ENCODE measurements at regions not wholly inside any gene's neighbourhood (a gene's known extent, or its start where the extent isn't known, plus 50 kb on each side); places are given as distances from the start of the nearest gene placed in this dataset.
"Not testable (repeated sequence)": the region's sequence is repeated elsewhere in the genome, so short reads cannot be mapped to it uniquely, and the experiment has no call there.

GRCh38 chr6:9139746-9140145 is 704.4 kb upstream of the SLC35B3 start:
- peaks cover 4% of the 10 kb centered on the region for H3K27me3 Mint-ChIP-seq
- H3K36me3 Mint-ChIP-seq, result no peaks in the 10 kb centered on the region
- H3K27ac Mint-ChIP-seq, result no peak overlapping the region
- peaks cover 3% of the 10 kb centered on the region for H3K9me3 Mint-ChIP-seq (ENCODE audit: low read depth)
- H3K4me1 Mint-ChIP-seq (ENCODE audit: low read depth), result no peaks in the 10 kb centered on the region
- no peak overlapping the region for H3K4me3 Mint-ChIP-seq

GRCh38 chr6:9138936-9139335 is 703.6 kb upstream of the SLC35B3 start:
- Mint-ChIP-seq H3K36me3 (no peaks in the 10 kb centered on the region), H3K4me3 (no peak overlapping the region), H3K9me3 (ENCODE audit: low read depth) (peaks cover 3% of the 10 kb centered on the region), H3K27me3 (peaks cover 4% of the 10 kb centered on the region), H3K4me1 (ENCODE audit: low read depth) (no peaks in the 10 kb centered on the region), H3K27ac (no peak overlapping the region)

GRCh38 chr6:9136141-9136822 is 700.9 kb upstream of the SLC35B3 start:
- Mint-ChIP-seq H3K27ac (no peak overlapping the region), H3K9me3 (ENCODE audit: low read depth) (no peaks in the 10 kb centered on the region), H3K4me3 (no peak overlapping the region), H3K4me1 (ENCODE audit: low read depth) (no peaks in the 10 kb centered on the region), H3K27me3 (peaks cover 2% of the 10 kb centered on the region), H3K36me3 (no peaks in the 10 kb centered on the region)

GRCh38 chr6:9131616-9132015 is 696.3 kb upstream of the SLC35B3 start:
- no peaks in the 10 kb centered on the region for H3K36me3 Mint-ChIP-seq
- no peak overlapping the region for H3K27ac Mint-ChIP-seq
- H3K4me3 Mint-ChIP-seq, result no peak overlapping the region
- H3K27me3 Mint-ChIP-seq, result no peaks in the 10 kb centered on the region
- no peaks in the 10 kb centered on the region for H3K9me3 Mint-ChIP-seq (ENCODE audit: low read depth)
- no peaks in the 10 kb centered on the region for H3K4me1 Mint-ChIP-seq (ENCODE audit: low read depth)

- no peaks in the 10 kb centered on the region for H3K36me3 Mint-ChIP-seq
- H3K27me3 Mint-ChIP-seq, result no peaks in the 10 kb centered on the region
- H3K27ac Mint-ChIP-seq, result no peak overlapping the region
- H3K9me3 Mint-ChIP-seq (ENCODE audit: low read depth), result no peaks in the 10 kb centered on the region
- H3K4me3 Mint-ChIP-seq, result no peak overlapping the region
- no peaks in the 10 kb centered on the region for H3K4me1 Mint-ChIP-seq (ENCODE audit: low read depth)
These were observed 695.9 kb upstream of the SLC35B3 start for GRCh38 chr6:9131201-9131600.

- H3K4me1 Mint-ChIP-seq (ENCODE audit: low read depth), result no peaks in the 10 kb centered on the region
- no peaks in the 10 kb centered on the region for H3K36me3 Mint-ChIP-seq
- H3K27ac Mint-ChIP-seq, result no peak overlapping the region
- H3K4me3 Mint-ChIP-seq, result no peak overlapping the region
- no peaks in the 10 kb centered on the region for H3K27me3 Mint-ChIP-seq
- peaks cover 5% of the 10 kb centered on the region for H3K9me3 Mint-ChIP-seq (ENCODE audit: low read depth)
These were observed 693.6 kb upstream of the SLC35B3 start for GRCh38 chr6:9128970-9129369.

- H3K27ac Mint-ChIP-seq, result no peak overlapping the region
- no peaks in the 10 kb centered on the region for H3K4me1 Mint-ChIP-seq (ENCODE audit: low read depth)
- no peaks in the 10 kb centered on the region for H3K27me3 Mint-ChIP-seq
- no peaks in the 10 kb centered on the region for H3K36me3 Mint-ChIP-seq
- H3K4me3 Mint-ChIP-seq, result no peak overlapping the region
- H3K9me3 Mint-ChIP-seq (ENCODE audit: low read depth), result peaks cover 5% of the 10 kb centered on the region
These were observed 691.7 kb upstream of the SLC35B3 start for GRCh38 chr6:9126878-9127560.

- not testable (repeated sequence) for H3K4me3 Mint-ChIP-seq; H3K27ac Mint-ChIP-seq; H3K4me1 Mint-ChIP-seq (ENCODE audit: low read depth); H3K36me3 Mint-ChIP-seq; H3K27me3 Mint-ChIP-seq; H3K9me3 Mint-ChIP-seq (ENCODE audit: low read depth)
These were observed 690.7 kb upstream of the SLC35B3 start for GRCh38 chr6:9126034-9126433.

GRCh38 chr6:9121549-9121948 is 686.2 kb upstream of the SLC35B3 start:
- H3K36me3 Mint-ChIP-seq, result no peaks in the 10 kb centered on the region
- H3K9me3 Mint-ChIP-seq (ENCODE audit: low read depth), result peaks cover 5% of the 10 kb centered on the region
- no peak overlapping the region for H3K27ac Mint-ChIP-seq
- H3K4me1 Mint-ChIP-seq (ENCODE audit: low read depth), result no peaks in the 10 kb centered on the region
- H3K4me3 Mint-ChIP-seq, result no peak overlapping the region
- no peaks in the 10 kb centered on the region for H3K27me3 Mint-ChIP-seq

GRCh38 chr6:9116026-9116425 is 680.7 kb upstream of the SLC35B3 start:
- Mint-ChIP-seq H3K9me3 (ENCODE audit: low read depth) (no peaks in the 10 kb centered on the region), H3K36me3 (no peaks in the 10 kb centered on the region), H3K4me1 (ENCODE audit: low read depth) (no peaks in the 10 kb centered on the region), H3K27me3 (no peaks in the 10 kb centered on the region), H3K4me3 (no peak overlapping the region), H3K27ac (no peak overlapping the region)

- no peaks in the 10 kb centered on the region for H3K4me1 Mint-ChIP-seq (ENCODE audit: low read depth)
- no peak overlapping the region for H3K27ac Mint-ChIP-seq
These were observed 677.2 kb upstream of the SLC35B3 start for GRCh38 chr6:9112544-9112943.

GRCh38 chr6:9103876-9104521 is 668.7 kb upstream of the SLC35B3 start:
- Mint-ChIP-seq H3K9me3 (ENCODE audit: low read depth) (peaks cover 3% of the 10 kb centered on the region), H3K27ac (no peak overlapping the region), H3K4me3 (no peak overlapping the region), H3K36me3 (no peaks in the 10 kb centered on the region), H3K4me1 (ENCODE audit: low read depth) (no peaks in the 10 kb centered on the region), H3K27me3 (no peaks in the 10 kb centered on the region)

More at GRCh38 chr6:9112544-9112943, 677.2 kb upstream of the SLC35B3 start:
- H3K9me3 Mint-ChIP-seq (ENCODE audit: low read depth), result no peaks in the 10 kb centered on the region
- no peak overlapping the region for H3K4me3 Mint-ChIP-seq
- no peaks in the 10 kb centered on the region for H3K36me3 Mint-ChIP-seq
- H3K27me3 Mint-ChIP-seq, result no peaks in the 10 kb centered on the region

GRCh38 chr6:9101920-9102319 is 666.6 kb upstream of the SLC35B3 start:
- Mint-ChIP-seq H3K4me3 (no peak overlapping the region), H3K36me3 (no peaks in the 10 kb centered on the region), H3K27ac (no peak overlapping the region), H3K4me1 (ENCODE audit: low read depth) (no peaks in the 10 kb centered on the region), H3K27me3 (no peaks in the 10 kb centered on the region), H3K9me3 (ENCODE audit: low read depth) (peaks cover 3% of the 10 kb centered on the region)

GRCh38 chr6:9100869-9101580 is 665.7 kb upstream of the SLC35B3 start:
- Mint-ChIP-seq H3K36me3 (no peaks in the 10 kb centered on the region), H3K4me1 (ENCODE audit: low read depth) (no peaks in the 10 kb centered on the region), H3K27me3 (no peaks in the 10 kb centered on the region), H3K9me3 (ENCODE audit: low read depth) (peaks cover 3% of the 10 kb centered on the region), H3K27ac (no peak overlapping the region), H3K4me3 (no peak overlapping the region)

- H3K9me3 Mint-ChIP-seq (ENCODE audit: low read depth), result peaks cover 9% of the 10 kb centered on the region
- H3K4me1 Mint-ChIP-seq (ENCODE audit: low read depth), result no peaks in the 10 kb centered on the region
- no peak overlapping the region for H3K4me3 Mint-ChIP-seq
- H3K27me3 Mint-ChIP-seq, result no peaks in the 10 kb centered on the region
- H3K36me3 Mint-ChIP-seq, result no peaks in the 10 kb centered on the region
- H3K27ac Mint-ChIP-seq, result no peak overlapping the region
These were observed 660.4 kb upstream of the SLC35B3 start for GRCh38 chr6:9095729-9096128.

Measured in activated naive CD8-positive, alpha-beta T cell (primary cell).